ENCODE measurements at regions not wholly inside any gene's neighbourhood (a gene's known extent, or its start where the extent isn't known, plus 50 kb on each side); places are given as distances from the start of the nearest gene placed in this dataset.
"Not testable (repeated sequence)": the region's sequence is repeated elsewhere in the genome, so short reads cannot be mapped to it uniquely, and the experiment has no call there.

DNA sequence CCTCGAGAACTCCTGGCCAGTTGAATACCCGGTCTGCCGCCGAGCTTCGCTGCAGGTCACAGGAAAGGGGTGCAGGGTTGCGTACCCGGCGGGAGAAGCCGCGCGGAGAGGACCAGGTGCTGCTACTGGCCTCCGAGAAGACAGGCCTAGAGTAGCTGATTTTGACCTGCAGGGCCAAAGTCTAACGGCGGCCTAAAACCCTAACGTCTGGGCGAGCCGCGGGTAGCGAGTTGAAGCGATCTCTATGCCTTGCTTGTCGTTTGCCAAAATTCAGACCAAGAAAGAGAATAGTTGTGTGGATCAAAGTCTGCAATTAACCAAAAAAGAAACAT lies 133.2 kb downstream of the FAM72C start:
- DNase-seq = not testable (repeated sequence)

DNA sequence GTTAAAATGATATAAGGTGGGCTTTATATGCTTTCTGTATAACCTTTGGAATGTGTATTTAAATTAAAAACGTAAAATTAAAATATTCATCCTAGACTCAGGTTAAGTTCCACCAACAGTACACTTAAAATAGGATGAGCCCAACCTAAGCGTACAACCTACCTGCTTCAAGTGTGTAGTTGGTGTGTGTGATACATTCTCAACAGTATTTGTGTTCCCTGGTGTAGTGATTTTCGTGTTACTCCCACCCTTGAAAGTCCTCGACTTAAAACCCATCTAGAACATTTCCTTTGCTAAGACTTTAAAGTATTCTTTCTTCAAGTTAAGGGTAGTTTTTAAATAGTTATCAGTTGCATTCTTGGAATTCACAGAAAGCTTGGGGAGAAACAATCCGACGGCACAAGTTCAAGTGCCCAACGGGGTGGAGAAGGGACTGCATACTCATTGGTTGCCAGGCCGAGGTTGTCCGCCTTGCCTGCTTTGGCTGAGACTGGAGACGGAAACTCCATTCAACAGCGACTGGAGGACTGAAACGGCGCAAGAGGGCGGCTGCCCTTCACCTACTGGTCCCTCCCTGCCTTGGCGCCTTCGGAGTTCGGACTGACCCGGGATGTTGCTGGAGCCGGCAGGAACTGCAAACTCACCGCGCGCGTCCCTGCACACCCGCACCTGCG lies 133.7 kb downstream of the FAM72C start:
- DNase-seq = not testable (repeated sequence)

DNA sequence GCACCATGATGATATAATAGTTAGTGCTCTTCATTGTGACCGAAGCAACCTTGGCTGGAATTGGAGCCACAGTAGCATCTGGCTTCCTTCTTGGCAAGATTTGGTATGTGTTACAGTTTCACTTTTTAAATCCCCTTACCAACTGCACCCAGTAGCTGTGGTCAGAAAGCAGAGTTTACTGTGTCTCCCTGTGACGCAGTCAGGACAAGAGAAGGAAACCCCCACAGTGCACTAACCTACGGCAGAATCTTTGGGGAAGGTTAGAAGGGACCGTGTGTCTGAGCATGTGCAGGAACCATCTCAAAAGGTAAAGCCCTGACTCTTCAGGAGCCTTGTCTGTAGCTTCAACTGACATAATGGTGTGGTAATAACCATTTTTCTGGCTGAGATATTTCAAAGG lies 138.4 kb downstream of the FAM72C start:
- DNase-seq = not testable (repeated sequence)

DNA sequence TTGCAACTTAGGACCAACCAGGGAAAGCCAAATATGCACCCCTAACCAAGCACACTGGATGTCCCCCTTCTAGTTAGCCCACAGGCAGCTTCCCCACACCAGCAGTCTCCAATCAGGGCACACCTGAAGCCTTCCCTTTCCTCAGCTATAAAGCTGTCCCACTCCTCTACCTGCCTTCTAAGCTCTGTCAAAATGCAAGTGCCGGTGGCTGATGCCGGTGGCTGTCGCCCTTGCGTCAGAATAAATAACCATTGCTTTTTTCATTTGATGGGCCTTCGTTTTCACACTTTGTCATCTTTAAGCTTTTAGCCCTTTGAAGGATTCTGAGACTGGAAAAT lies 139.4 kb downstream of the FAM72C start:
- not testable (repeated sequence) for DNase-seq

DNA sequence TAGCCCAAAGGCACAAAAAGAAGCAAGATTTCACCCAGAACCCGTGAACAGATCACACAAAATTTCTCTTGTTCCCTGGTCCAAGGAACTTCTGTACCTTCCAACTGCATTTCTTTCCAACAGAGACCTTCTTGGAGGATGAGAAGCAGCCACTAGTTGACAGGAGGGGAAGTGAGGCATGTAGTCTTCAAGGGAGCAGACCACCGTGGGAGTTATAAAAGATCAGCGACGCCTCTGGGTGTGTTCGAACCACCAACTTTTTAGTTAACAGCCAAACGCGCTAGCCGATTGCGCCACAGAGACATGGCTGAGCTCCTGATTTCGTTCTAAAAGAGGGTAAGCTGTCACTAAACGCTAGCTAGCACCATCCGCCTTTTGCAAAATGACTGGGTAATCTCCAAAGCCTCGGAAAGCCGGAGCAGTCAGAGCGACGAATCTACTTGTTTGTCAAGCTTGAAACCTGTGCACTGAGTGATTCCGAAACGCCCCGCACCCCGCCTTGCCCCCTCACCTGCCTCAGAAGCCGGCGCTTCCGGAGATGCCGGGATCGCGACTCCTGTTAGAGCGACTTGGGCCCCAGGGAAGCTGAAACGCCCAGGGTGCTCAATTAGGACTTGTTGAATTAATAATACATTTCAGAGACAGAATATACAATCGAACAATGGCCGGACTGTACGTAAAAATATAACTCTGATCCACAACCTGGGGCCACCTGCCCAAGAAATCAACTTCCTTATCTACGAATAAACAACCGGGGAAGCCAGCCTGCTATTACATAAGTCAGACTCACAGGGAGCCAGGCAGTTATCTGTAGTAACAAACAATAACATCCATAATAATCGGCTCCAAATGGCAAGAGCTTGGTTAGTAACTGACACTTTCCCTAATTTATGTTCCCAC lies 140.1 kb downstream of the FAM72C start:
- DNase-seq = peak in 1 of 2 donors; percentile 2

DNA sequence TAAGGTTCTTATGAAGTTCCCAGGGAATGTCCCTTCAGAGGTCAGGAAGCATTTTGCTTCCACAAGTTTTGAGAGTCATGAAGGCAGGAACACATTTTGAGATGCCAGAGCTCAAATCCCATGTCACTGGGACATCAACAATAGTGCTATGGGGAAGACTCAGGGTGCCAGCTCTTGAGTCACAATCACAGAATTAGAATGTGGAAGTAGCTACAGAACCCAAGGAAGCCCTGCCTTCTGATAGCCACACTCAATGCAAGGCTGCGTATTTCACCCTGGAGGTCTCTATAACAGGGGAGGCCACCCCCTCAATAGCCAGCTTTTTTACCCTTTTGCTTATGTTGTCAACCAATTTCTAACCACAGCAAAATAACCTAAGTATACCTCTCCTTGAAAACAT lies 145.6 kb downstream of the FAM72C start:
- not testable (repeated sequence) for DNase-seq

DNA sequence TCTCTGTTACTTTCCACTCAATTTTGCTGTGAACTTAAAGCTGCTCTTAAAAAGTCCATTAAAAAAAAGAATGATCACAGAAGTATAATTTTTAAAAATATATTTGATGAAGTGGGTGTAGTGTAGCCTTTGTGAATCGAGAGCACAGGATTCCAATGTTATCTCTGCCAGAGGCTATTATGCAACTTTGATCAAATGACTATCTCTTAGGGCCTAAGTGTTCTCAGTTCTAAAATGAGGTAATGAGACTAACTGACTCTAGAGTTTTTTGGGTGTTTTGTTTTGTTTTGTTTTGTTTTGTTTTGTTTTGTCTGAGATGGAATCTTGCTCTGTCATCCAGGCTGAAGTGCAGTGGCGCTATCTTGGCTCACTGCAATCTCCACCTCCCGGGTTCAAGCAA lies 147.5 kb downstream of the FAM72C start:
- not testable (repeated sequence) for DNase-seq

DNA sequence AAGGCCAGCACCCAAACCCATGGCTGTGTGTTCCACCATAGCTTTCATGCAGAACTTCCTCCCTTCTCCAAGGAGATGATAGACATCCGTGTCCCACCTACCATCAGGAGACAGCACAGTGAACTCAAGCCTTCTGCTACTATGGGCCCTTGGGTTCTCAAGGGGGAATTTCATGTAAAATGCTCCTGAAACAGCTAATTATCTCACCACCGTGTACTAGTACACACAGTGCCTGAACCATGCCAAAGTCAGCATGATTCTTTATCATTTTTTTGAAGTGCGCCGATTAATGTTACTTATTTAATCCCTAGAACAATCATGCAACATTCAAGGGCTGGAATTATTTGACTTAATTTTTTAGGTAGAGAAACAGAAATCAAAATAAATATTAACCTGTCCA lies 151.7 kb downstream of the FAM72C start:
- not testable (repeated sequence) for DNase-seq

DNA sequence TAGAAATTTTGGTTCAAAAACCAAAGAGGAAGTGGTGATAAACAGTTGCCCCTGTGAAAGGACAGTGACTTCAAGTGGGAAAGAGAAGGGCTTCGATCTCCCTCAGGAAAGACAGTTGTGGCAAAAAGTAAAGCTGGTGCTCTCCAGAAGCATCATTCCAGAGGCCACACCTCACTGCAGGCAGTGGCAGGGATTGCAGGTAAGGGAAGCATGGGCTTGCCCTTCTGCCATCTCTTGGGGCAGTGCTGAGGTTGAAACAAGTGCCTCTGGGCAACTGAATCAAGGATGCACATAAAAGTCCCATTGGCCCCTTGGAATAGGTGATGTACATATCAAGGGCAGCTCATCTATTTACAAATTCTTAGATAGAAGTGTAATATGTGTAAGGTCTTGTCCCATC lies 155.4 kb downstream of the FAM72C start:
- not testable (repeated sequence) for DNase-seq

DNA sequence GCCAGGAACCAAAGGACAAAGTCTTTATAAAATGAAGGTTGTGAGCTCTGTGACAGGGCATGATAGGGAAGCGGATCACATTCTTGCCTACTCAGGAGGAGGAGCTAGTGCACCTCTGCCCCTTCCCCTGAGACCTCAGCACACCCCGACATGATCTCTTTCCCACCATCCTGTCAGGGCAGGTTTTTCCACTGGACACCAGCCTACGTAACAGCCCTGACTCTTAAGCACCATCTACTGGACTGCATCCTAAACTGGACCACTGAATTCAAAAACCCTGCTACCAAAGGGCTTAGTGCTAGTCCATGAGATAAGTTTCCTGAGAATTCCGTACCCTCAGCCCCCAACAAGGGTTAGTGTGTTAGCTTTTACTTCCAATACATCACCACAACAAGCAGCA lies 166.4 kb downstream of the FAM72C start:
- not testable (repeated sequence) for DNase-seq

DNA sequence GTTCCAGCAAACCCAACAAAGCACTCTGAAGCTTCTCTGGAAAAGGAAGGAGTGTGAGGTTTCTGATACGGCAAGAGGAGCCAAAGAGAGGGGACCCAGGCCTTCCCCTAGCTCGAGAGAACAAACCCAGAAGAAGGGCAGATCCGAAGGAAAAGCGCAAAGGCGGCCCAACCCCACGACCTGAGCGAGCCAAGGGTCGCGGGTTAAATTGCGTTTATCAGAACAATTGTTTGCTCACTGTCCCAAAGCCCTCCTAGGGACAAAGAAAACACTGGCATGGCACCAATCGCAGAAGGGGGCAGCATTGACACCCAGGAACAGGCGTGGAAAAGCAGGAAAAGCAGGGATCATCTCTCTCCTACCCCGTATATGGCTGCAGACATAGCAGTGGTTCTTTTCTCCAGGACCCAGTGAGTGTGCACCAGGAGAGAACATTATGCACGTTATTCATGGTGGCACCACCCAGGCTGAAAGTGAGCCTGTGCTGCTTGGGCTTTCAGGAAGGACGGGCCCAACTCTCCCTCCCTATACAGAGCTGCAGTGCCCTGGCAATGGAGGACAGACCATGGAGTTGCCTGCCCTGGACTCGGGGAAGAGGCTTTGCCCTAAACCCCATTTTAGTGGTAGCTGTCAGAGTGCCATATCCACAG lies 167.0 kb downstream of the FAM72C start:
- not testable (repeated sequence) for DNase-seq

DNA sequence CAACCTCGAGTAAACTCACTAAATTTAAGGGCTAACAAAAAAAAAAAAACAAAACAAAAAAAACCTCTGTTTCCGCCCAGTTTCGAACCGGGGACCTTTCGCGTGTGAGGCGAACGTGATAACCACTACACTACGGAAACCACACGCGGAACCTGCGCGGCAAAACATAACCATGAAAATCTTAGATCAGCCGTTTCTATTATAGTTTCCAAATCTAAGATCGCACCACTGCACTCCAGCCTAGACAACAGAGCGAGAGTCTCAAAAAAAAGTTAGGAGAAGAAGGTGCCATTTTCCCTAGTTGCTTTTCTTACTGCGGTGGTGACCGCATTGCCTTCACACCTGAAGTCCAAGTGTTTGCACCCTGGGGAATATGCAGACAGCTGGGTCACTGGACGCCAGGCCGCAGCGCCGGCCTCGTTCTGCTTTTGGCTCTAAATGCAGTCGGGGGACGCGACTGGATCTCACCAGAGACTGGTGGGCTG lies 167.8 kb downstream of the FAM72C start:
- DNase-seq = peak; percentile 20 to 52

DNA sequence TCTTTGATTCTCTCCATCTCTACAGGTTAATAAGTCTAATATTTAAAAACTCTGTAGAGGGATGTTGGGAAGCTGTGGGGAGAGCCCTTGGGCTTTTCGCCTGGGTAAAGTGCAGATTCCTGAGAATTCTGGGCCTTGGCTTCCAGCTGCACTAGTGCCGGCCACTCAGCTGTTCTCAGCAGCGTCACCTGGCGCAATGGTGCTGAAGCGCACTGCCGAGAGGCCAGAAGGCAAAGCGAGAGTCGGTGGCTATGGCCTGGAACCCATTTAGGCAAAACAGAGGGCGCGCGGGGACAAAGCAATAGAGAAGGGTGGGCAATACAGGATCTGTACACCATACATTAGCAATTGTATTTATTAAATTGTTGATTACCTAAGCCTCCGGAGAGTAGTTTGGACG lies 168.7 kb downstream of the FAM72C start:
- DNase-seq = not testable (repeated sequence)

DNA sequence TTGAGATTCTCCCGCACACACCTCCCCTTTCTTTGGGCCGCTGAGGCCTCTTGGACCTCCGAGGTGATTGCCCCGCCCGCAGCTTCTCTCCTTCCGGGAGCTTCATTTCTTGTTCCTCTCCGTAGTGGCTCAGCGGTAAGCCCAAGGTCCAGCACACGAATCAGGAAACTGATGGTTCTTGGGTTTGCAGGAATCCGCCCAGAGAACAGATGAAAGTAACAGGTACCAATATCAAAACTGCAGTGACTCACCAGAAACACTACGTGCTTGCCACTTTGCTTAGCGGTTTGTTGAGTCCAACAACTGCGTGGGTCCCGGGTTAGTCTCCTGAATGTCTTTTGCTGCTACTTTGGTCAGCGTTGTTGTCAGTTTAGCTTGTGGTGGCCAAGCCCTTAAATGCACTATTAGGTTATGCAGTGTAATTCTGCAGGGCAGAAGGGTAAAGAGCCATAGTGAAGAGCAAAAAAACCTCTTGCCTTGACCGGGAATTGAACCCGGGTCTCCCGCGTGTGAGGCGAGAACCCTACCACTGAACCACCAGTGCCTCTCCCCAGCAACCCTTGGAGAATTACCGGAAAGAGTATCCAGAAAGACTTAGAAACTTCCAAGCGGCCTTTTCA lies 172.1 kb downstream of the FAM72C start:
- not testable (repeated sequence) for DNase-seq

DNA sequence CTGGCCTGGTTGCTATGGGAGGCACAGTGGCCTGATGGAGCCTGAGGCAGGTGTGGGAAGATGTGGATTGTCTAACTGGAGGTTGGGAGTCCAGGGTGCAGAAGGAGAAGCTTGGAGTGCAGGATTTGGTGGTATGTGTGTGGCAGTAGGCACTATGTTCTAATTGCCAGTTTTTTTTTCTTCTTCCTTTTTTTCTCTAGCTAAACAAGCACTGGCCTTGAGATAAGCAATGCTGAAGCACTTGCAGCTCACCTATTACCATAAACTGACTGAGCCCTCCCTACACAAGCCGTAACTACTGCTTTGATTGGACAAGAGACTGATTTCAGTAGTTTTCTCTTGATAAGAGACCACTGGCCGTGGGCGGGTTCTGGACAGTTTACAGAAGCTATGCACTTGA lies 175.4 kb downstream of the FAM72C start:
- not testable (repeated sequence) for DNase-seq

DNA sequence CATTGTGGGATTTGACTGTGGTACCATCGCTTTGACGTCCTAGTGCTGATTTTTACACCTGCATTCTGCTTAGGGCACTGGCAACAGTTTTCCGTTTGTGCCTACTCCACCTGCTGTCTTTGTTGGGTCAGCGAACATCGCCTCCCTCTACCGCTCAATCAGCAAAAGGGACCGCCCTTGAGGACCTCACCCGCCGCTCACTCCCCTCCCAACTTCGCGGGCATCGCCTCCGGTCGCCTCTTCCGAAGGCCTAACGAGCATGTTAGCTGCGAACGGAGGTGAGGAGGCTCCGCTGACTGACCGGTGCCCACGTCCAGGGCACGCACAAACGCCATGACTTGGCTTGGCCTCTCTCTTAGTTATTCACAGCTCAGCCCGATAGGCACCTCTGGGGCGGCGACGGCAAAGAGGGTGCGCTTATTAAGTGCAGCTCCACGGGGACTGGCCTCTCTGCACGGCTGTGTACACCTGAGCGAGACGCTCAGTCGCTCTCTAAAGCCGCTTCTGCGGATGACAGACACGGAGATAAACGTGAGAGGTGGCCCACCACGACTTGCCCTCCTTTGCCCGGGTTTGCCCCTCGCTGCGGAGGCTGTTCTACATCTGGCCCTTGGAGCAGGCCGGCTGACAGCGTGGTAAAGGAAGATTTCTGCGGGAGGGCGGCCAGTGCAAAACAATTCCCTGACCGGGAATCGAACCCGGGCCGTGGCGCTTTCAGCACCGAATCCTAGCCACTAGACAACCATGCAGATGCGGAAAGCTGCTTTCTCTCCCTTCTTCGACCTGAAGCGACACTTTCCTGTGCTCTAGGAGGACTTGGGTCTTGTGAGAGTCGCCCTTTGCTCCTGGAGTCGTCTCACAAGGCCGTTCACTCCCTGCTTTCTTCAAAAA lies 179.5 kb downstream of the FAM72C start:
- not testable (repeated sequence) for DNase-seq

DNA sequence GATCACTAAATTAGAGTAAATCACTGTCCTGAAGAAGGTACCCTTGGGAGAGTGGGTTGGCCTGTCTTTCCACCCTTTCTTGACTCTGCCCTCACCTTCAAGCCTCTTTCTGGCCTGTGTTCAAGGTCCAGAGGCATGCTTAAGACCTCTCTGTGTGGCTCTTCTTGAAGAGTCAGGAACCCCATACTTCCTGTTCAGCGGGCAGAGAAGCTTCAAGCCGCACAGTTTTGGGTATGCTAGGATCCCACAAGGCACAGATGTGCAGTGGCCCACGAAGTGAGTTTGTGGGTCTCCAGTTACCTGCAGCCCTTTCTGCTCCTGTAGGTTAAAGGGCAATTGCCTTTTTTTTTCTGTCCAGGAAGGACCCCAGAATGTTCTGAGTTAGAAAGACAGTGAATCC lies 185.4 kb downstream of the FAM72C start:
- not testable (repeated sequence) for DNase-seq

DNA sequence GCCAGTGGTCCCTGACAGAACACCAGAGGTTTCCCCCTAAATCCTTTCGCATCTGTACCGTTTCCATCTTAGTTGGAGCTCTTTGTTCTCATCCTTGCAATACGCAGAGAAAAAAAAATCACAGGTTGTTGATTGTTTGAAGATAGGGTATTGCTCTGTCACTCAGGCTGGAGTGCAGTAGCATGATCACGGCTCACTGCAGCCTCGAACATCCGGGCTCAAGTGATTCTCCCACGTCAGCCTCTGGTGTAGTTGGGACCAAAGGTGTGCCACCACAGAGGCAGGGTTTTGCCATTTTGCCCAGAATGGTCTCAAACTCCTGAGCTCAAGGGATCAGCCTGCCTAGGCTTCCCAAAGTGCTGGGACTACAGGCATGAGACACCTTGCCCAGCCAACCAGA lies 185.9 kb downstream of the FAM72C start:
- not testable (repeated sequence) for DNase-seq

DNA sequence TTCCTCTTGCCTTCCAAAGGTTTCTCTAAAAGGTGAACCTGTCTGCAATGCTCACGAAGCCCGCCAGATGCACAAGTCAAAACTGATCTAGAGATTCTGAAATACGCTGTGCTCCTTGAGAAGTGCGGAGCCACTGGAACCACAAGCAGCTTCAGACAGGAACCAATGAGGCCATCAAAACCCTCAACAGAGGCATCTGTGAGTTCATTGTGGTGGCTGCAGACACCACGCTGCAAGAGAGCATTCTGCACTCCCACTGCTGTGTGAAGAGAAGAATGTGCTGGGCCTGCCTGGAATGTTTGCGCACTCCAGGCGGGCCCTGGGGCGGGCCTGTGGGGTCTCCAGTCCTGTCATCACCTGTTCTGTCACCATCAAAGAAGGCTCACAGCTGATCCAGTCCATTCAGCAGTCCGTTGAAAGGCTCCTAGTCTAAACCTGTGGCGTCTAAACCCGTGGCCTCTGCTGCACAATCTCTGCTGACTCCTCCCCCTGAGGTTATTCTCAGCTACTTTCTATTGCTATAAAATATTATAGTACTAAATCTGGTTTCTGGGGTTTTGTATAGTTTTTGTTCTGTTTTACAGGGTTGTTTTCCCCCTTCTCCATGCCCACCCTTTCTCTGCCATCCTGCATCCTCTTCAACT lies 187.4 kb downstream of the FAM72C start:
- not testable (repeated sequence) for DNase-seq

DNA sequence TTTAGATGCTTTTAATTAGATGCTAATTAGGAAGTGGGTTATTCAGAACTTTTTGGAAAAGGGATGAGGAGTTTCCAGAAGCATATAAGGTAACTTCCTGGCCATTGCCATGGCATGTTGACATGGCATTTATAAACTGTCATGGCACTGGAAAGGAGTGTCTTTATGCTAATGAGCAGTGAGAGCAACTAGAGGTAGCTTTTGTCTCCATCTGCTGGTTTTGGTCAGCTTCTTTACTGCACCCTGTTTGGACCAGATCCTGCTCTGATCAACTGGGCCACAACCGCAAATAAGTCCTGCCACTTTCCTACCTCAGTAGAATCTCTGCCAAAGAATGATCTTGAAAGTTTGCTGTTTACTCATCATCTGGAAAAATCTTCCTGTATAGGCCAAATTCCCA lies 193.6 kb downstream of the FAM72C start:
- DNase-seq = not testable (repeated sequence)

DNA sequence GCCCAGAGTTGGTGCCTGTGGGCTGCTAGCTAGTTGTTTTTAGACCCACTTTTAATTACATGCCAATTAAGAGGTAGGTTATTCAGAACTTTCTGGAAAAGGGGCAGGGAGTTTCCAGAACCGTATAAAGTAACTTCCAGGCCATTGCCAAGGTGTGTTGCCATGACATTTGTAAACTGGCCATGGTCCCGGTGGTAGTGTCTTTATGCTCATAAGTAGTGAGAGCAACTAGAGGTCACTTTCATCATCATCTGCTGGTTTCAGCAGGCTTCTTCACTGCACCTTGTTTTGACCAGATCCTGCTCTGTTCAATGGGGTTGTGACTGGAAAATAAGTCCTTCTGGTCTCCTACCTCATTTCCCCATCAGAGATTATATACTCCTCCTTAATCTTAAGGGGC lies 207.0 kb downstream of the FAM72C start:
- DNase-seq = not testable (repeated sequence)

DNA sequence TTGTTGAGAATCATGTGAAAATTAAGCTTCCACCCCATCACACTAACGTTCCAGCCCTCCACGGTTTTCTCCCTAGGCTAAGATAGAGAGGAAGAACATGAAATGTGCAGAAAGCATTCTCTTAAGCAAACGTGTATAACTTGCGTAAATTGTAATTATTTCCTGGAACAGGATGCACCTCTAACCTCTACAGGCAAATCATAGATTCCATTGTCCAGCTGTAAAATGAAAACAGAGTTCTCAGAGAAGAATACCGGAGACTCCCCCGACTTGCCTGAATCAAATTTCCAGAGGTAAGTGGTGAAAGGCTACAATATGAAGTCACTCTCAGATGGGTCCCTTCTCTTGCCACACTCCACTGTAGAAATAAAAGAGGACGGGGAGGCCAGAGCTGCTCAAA lies 211.4 kb downstream of the FAM72C start:
- DNase-seq = not testable (repeated sequence)

All from stimulated activated CD4-positive, alpha-beta T cell treated with anti-CD3 and anti-CD28 coated beads, Interleukin-2, amount 100 ng/mL, for 24 hours (primary cell).